A549 (cell line): ENCODE measurements at regions not wholly inside any gene's neighbourhood (a gene's known extent, or its start where the extent isn't known, plus 50 kb on each side); places are given as distances from the start of the nearest gene placed in this dataset.

ENCODE experiments used
- ATAC-seq, 2 experiments: fragments of 200-7000 bp in 1 of 2; fragments of >200 bp in 1 of 2; cut with Nextera tagmentation in 1 of 2; cut with Tn5 transposase in 1 of 2; 3 replicates each; pipeline versions ENCODE4 v1.8.0 to v1.9.1; 2018 to 2020; ENCODE audit warnings: mild to moderate bottlenecking in 1 of 2, moderate library complexity in 1 of 2
- CTCF ChIA-PET: fragments of 300-600 bp; sonication (Branson Sonifier 250); formaldehyde crosslinking; extraction: SDS; loops from one replicate; lab custom pipeline; 2021; ENCODE audit warnings: antibody characterized with exemption, inconsistent platforms; lab: Yijun Ruan, JAX
- POLR2A ChIA-PET: fragments of 350-600 bp; formaldehyde crosslinking; extraction: SDS; loops from one replicate; lab custom pipeline; 2021; ENCODE audit warnings: antibody characterized with exemption, inconsistent platforms; lab: Yijun Ruan, JAX
- DNase-seq, 2 experiments: peaks; one replicate each; pipeline versions ENCODE4 v3.0.0 to v3.0.0-alpha.2; 2011 to 2016; ENCODE audit warnings: low read depth in 1 of 2, low spot score in 1 of 2
- FAIRE-seq: peaks from 2 replicates; lab custom pipeline; 2011; peaks lifted over from hg19 to GRCh38; lab: Jason Lieb, UNC
- H3K27ac ChIP-seq, 2 experiments: fragments of >200 bp; sonication (Bioruptor Twin); formaldehyde crosslinking; 3 replicates each; pipeline ENCODE4 v1.5.1; 2016 to 2017
- H3K4me1 ChIP-seq: fragments of >200 bp; sonication (Bioruptor Twin); formaldehyde crosslinking; 3 replicates; pipeline ENCODE4 v1.6.1; 2016
- H3K4me2 ChIP-seq: fragments of >200 bp; sonication (Bioruptor Twin); formaldehyde crosslinking; 3 replicates; pipeline ENCODE4 v1.6.1; 2016
- H3K4me3 ChIP-seq: fragments of >200 bp; sonication (Bioruptor Twin); formaldehyde crosslinking; 3 replicates; pipeline ENCODE4 v1.5.1; 2016
- H3K9me3 ChIP-seq: fragments of >200 bp; sonication (Bioruptor Twin); formaldehyde crosslinking; 3 replicates; pipeline ENCODE4 v1.6.1; 2016
- CBX2 ChIP-seq: fragments of 200-600 bp; sonication (generic); IDR thresholded peaks from 2 replicates; pipeline ENCODE4 v1.6.1; 2016; ENCODE audit warnings: low read depth, mild to moderate bottlenecking, borderline replicate concordance
- CEBPB ChIP-seq, 2 experiments: fragments of >200 bp in 1 of 2; sonication (Bioruptor Twin) in 1 of 2; formaldehyde crosslinking in 1 of 2; IDR thresholded peaks; 2 replicates each; pipeline ENCODE4 v1.6.1; 2012 to 2016
- CHD2 ChIP-seq: fragments of 150-350 bp; IDR thresholded peaks from 2 replicates; pipeline ENCODE4 v1.6.1; 2014; ENCODE audit warnings: low read length; ENCODE audit not compliant: partially characterized antibody
- EHF ChIP-seq: fragments of 250-450 bp; sonication (Bioruptor Pico); IDR thresholded peaks from 2 replicates; pipeline ENCODE4 v1.5.0; 2020; ENCODE audit warnings: mild to moderate bottlenecking
- FOSB ChIP-seq: fragments of 250-450 bp; sonication (Bioruptor Pico); IDR thresholded peaks from 2 replicates; pipeline ENCODE4 v1.5.0; 2020; ENCODE audit warnings: mild to moderate bottlenecking, moderate library complexity
- FOSL2 ChIP-seq, 2 experiments: fragments of 450-650 bp in 1 of 2; fragments of >200 bp in 1 of 2; sonication (Bioruptor Twin) in 1 of 2; formaldehyde crosslinking; IDR thresholded peaks; 2 replicates each; pipeline versions ENCODE4 v1.5.0 to v1.6.1; 2016 to 2020; ENCODE audit warnings: mild to moderate bottlenecking in 1 of 2, moderate library complexity in 1 of 2
- FOXS1 ChIP-seq: fragments of 250-450 bp; sonication (Bioruptor Pico); IDR thresholded peaks from 2 replicates; pipeline ENCODE4 v1.5.0; 2020; ENCODE audit warnings: mild to moderate bottlenecking, moderate library complexity
- HEYL ChIP-seq: fragments of 250-450 bp; sonication (Bioruptor Pico); IDR thresholded peaks from 2 replicates; pipeline ENCODE4 v1.8.0; 2021; ENCODE audit warnings: mild to moderate bottlenecking, moderate library complexity
- HOXA7 ChIP-seq: fragments of 250-450 bp; sonication (Bioruptor Pico); IDR thresholded peaks from 2 replicates; pipeline ENCODE4 v1.5.0; 2020; ENCODE audit warnings: mild to moderate bottlenecking, moderate library complexity
- HOXB5 ChIP-seq: fragments of 250-450 bp; sonication (Bioruptor Pico); IDR thresholded peaks from 2 replicates; pipeline ENCODE4 v1.5.0; 2020; ENCODE audit warnings: mild to moderate bottlenecking, moderate library complexity
- KDM1A ChIP-seq: fragments of 200-600 bp; sonication (generic); IDR thresholded peaks from 2 replicates; pipeline ENCODE4 v1.6.1; 2016; ENCODE audit warnings: low read depth, mild to moderate bottlenecking
- MAZ ChIP-seq: fragments of 150-350 bp; IDR thresholded peaks from 2 replicates; pipeline ENCODE4 v1.6.1; 2014; ENCODE audit warnings: antibody characterized with exemption, low read depth, low read length, borderline replicate concordance
- PHF8 ChIP-seq: fragments of 200-600 bp; sonication (generic); IDR thresholded peaks from 2 replicates; pipeline ENCODE4 v1.6.1; 2016; ENCODE audit warnings: low read depth, mild to moderate bottlenecking, antibody characterized with exemption, moderate library complexity, borderline replicate concordance
- RARB ChIP-seq: fragments of 250-450 bp; sonication (Bioruptor Pico); IDR thresholded peaks from 2 replicates; pipeline ENCODE4 v1.8.0; 2021; ENCODE audit warnings: mild to moderate bottlenecking, moderate library complexity
- RNF2 ChIP-seq: fragments of 200-600 bp; sonication (generic); IDR thresholded peaks from 2 replicates; pipeline ENCODE4 v1.6.1; 2016; ENCODE audit warnings: low read depth, mild to moderate bottlenecking, antibody characterized with exemption, moderate library complexity, borderline replicate concordance
- SMC3 ChIP-seq: fragments of >200 bp; sonication (Bioruptor Twin); formaldehyde crosslinking; IDR thresholded peaks from 3 replicates; pipeline ENCODE4 v1.6.1; 2018; ENCODE audit warnings: inconsistent platforms
- SREBF2 ChIP-seq: fragments of 450-650 bp; IDR thresholded peaks from 2 replicates; pipeline ENCODE4 v1.6.1; 2014; ENCODE audit warnings: mild to moderate bottlenecking, moderate library complexity
- TFCP2L1 ChIP-seq: fragments of 250-450 bp; sonication (Bioruptor Pico); IDR thresholded peaks from 2 replicates; pipeline ENCODE4 v1.5.0; 2021; ENCODE audit warnings: mild to moderate bottlenecking
- ZC3H11A ChIP-seq: fragments of 450-650 bp; IDR thresholded peaks from 2 replicates; pipeline ENCODE4 v1.6.1; 2014; ENCODE audit warnings: antibody characterized with exemption, mild to moderate bottlenecking
- ZSCAN20 ChIP-seq: fragments of 250-450 bp; sonication (Bioruptor Pico); IDR thresholded peaks from 2 replicates; pipeline ENCODE4 v1.8.0; 2022; ENCODE audit warnings: mild to moderate bottlenecking, moderate library complexity
- WGBS: methylation state at CpG from one replicate; pipeline ENCODE4 v1.1.6; 2017; ENCODE audit errors: missing lambda C conversion rate; 5-methylcytosine and 5-hydroxymethylcytosine counted together
- TF ChIP-seq, protein P1 (sequence below): fragments of >200 bp; sonication (Bioruptor Twin); formaldehyde crosslinking; IDR thresholded peaks from 2 replicates; pipeline ENCODE4 v1.6.1; 2016
- TF ChIP-seq, protein P2 (sequence below): IDR thresholded peaks from 2 replicates; pipeline ENCODE4 v1.6.1; 2012; ENCODE audit warnings: low read depth, borderline replicate concordance
- TF ChIP-seq, protein P3 (sequence below): fragments of 450-650 bp; IDR thresholded peaks from 2 replicates; pipeline ENCODE4 v1.6.1; 2014; ENCODE audit warnings: antibody characterized with exemption
- TF ChIP-seq, protein P4 (sequence below): IDR thresholded peaks from 2 replicates; pipeline ENCODE4 v1.6.1; 2012
- TF ChIP-seq, protein P5 (sequence below): IDR thresholded peaks from 2 replicates; pipeline ENCODE4 v1.6.1; 2012

DNA sequence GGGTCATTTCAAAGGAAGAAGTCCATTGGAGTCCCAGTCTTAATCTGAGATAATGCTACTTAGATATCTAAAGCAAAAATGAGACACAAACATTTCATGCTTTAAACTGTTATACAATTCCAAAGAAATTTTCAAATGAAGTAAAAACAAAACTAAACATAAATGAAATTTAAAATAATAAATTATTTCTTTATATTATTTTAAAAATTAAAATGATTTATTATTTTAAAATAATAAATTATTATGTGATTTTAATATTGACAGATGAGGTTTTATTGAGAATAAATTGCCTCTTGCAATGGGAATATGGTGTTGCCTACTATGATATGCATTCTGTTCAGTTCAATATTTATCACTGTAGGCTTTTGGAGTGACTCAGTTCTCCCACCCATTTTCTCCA, 93.7 kb upstream of the BACH2 start:
- Histone ChIP-seq H3K4me1 (no peaks in the 10 kb centered on the region), H3K9me3 (no peaks in the 10 kb centered on the region), H3K4me3 (no peak overlapping the region), H3K27ac (no peak overlapping the region), H3K4me2 (no peak overlapping the region)
- no peak for ATAC-seq
- CTCF ChIA-PET, result interaction anchor here (1.6 kb wide), 1 partner anchor 104 kb away, joined by 4 read pairs; no protein-coding TSS in a partner anchor
- no peak for DNase-seq
- FAIRE-seq, result no peak
- TF ChIP-seq SMC3 (no peak), EHF (CRISPR knock-in tag) (no peak), FOSB (CRISPR knock-in tag) (no peak), ZSCAN20 (CRISPR knock-in tag) (no peak), CEBPB (IDR thresholded peaks at IDR 0.05) (no peak), FOXS1 (CRISPR knock-in tag) (no peak), RNF2 (no peak), HOXB5 (CRISPR knock-in tag) (no peak), FOSL2 (IDR thresholded peaks at IDR 0.05) (no peak), FOSL2 (CRISPR knock-in tag; IDR thresholded peaks at IDR 0.05) (no peak), HOXA7 (CRISPR knock-in tag) (no peak)
- TF ChIP-seq, protein P1, sequence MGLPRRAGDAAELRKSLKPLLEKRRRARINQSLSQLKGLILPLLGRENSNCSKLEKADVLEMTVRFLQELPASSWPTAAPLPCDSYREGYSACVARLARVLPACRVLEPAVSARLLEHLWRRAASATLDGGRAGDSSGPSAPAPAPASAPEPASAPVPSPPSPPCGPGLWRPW, result no peak
- TF ChIP-seq, protein P2, sequence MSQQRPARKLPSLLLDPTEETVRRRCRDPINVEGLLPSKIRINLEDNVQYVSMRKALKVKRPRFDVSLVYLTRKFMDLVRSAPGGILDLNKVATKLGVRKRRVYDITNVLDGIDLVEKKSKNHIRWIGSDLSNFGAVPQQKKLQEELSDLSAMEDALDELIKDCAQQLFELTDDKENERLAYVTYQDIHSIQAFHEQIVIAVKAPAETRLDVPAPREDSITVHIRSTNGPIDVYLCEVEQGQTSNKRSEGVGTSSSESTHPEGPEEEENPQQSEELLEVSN, result no peak
- TF ChIP-seq, protein P3, sequence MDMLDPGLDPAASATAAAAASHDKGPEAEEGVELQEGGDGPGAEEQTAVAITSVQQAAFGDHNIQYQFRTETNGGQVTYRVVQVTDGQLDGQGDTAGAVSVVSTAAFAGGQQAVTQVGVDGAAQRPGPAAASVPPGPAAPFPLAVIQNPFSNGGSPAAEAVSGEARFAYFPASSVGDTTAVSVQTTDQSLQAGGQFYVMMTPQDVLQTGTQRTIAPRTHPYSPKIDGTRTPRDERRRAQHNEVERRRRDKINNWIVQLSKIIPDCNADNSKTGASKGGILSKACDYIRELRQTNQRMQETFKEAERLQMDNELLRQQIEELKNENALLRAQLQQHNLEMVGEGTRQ, result no peak
- POLR2A ChIA-PET, result no interaction called here

DNA sequence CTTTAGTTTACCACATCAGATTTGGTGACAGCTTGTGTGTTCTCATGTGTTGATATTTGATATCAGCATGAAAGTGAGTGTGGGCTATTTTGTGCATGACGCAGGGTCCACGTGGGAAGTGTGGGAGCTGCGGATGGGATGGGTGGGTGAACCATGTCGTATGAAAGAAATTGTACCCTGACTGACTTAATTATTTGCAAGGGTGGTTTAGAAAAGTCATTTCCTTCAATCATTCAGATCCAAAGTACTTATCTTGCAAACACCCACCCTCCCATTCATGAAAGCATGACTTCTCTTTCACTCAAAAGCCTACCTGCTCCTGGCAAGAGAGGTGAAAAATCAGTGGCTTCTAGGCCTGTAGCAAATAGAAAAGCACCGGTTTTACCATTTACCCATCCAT, 91.8 kb upstream of the BACH2 start:
- no peak overlapping the region for H3K4me3 ChIP-seq
- CTCF ChIA-PET, result interaction anchor here (3.0 kb wide), 1 partner anchor 448 kb away, joined by 12 read pairs; no protein-coding TSS in a partner anchor
- DNase-seq (no peak), ATAC-seq (no peak), FAIRE-seq (no peak)
- H3K9me3 ChIP-seq, result no peaks in the 10 kb centered on the region
- H3K4me2 ChIP-seq, result no peak overlapping the region
- POLR2A ChIA-PET, result no interaction called here
- no peaks in the 10 kb centered on the region for H3K4me1 ChIP-seq
- H3K27ac ChIP-seq, result no peak overlapping the region
- WGBS, result 69% methylated on average over 5 of the region's 5 CpGs
- no peak for TF ChIP-seq CBX2
- no peak for TF ChIP-seq HEYL (CRISPR knock-in tag)
- TF ChIP-seq MAZ, result no peak
- TF ChIP-seq, protein P4, sequence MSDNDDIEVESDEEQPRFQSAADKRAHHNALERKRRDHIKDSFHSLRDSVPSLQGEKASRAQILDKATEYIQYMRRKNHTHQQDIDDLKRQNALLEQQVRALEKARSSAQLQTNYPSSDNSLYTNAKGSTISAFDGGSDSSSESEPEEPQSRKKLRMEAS, result no peak
- TF ChIP-seq HOXA7 (CRISPR knock-in tag), result no peak
- TF ChIP-seq FOSB (CRISPR knock-in tag), result no peak
- TF ChIP-seq CEBPB (IDR thresholded peaks at IDR 0.05), result no peak
- TF ChIP-seq TFCP2L1 (CRISPR knock-in tag), result no peak
- TF ChIP-seq PHF8, result no peak
- TF ChIP-seq ZC3H11A, result no peak
- no peak for TF ChIP-seq ZSCAN20 (CRISPR knock-in tag)
- no peak for TF ChIP-seq CHD2
- no peak for TF ChIP-seq FOXS1 (CRISPR knock-in tag)
- no peak for TF ChIP-seq EHF (CRISPR knock-in tag)
- TF ChIP-seq SREBF2, result no peak
- no peak for TF ChIP-seq RARB (CRISPR knock-in tag)
- TF ChIP-seq KDM1A, result no peak
- TF ChIP-seq, protein P5, sequence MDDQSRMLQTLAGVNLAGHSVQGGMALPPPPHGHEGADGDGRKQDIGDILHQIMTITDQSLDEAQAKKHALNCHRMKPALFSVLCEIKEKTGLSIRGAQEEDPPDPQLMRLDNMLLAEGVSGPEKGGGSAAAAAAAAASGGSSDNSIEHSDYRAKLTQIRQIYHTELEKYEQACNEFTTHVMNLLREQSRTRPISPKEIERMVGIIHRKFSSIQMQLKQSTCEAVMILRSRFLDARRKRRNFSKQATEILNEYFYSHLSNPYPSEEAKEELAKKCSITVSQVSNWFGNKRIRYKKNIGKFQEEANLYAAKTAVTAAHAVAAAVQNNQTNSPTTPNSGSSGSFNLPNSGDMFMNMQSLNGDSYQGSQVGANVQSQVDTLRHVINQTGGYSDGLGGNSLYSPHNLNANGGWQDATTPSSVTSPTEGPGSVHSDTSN, result no peak
